ENCODE measurements at regions not wholly inside any gene's neighbourhood (a gene's known extent, or its start where the extent isn't known, plus 50 kb on each side); places are given as distances from the start of the nearest gene placed in this dataset.

GRCh38 chr16:79838496-79839259, 238.1 kb upstream of the MAF start:
- TF ChIP-seq, protein P1, sequence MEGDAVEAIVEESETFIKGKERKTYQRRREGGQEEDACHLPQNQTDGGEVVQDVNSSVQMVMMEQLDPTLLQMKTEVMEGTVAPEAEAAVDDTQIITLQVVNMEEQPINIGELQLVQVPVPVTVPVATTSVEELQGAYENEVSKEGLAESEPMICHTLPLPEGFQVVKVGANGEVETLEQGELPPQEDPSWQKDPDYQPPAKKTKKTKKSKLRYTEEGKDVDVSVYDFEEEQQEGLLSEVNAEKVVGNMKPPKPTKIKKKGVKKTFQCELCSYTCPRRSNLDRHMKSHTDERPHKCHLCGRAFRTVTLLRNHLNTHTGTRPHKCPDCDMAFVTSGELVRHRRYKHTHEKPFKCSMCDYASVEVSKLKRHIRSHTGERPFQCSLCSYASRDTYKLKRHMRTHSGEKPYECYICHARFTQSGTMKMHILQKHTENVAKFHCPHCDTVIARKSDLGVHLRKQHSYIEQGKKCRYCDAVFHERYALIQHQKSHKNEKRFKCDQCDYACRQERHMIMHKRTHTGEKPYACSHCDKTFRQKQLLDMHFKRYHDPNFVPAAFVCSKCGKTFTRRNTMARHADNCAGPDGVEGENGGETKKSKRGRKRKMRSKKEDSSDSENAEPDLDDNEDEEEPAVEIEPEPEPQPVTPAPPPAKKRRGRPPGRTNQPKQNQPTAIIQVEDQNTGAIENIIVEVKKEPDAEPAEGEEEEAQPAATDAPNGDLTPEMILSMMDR (IDR thresholded peaks at IDR 0.05), result no peak
- no peak for TF ChIP-seq ZNF263 (CRISPR knock-in tag; IDR thresholded peaks at IDR 0.05; ENCODE audit: low read depth)
- no peak for TF ChIP-seq JUN (CRISPR knock-in tag; IDR thresholded peaks at IDR 0.05)
- TF ChIP-seq, protein P2, sequence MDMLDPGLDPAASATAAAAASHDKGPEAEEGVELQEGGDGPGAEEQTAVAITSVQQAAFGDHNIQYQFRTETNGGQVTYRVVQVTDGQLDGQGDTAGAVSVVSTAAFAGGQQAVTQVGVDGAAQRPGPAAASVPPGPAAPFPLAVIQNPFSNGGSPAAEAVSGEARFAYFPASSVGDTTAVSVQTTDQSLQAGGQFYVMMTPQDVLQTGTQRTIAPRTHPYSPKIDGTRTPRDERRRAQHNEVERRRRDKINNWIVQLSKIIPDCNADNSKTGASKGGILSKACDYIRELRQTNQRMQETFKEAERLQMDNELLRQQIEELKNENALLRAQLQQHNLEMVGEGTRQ (CRISPR knock-in tag; IDR thresholded peaks at IDR 0.05), result no peak
- no peak for TF ChIP-seq PREB (CRISPR knock-in tag; IDR thresholded peaks at IDR 0.05; ENCODE audit: borderline replicate concordance)
- TF ChIP-seq, protein P3, sequence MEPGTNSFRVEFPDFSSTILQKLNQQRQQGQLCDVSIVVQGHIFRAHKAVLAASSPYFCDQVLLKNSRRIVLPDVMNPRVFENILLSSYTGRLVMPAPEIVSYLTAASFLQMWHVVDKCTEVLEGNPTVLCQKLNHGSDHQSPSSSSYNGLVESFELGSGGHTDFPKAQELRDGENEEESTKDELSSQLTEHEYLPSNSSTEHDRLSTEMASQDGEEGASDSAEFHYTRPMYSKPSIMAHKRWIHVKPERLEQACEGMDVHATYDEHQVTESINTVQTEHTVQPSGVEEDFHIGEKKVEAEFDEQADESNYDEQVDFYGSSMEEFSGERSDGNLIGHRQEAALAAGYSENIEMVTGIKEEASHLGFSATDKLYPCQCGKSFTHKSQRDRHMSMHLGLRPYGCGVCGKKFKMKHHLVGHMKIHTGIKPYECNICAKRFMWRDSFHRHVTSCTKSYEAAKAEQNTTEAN (CRISPR knock-in tag; IDR thresholded peaks at IDR 0.05), result no peak
- no peak for TF ChIP-seq MXD4 (CRISPR knock-in tag; IDR thresholded peaks at IDR 0.05; ENCODE audit: borderline replicate concordance)
- no peak for TF ChIP-seq ESRRA (CRISPR knock-in tag; IDR thresholded peaks at IDR 0.05; ENCODE audit: borderline replicate concordance)
- TF ChIP-seq ETV6 (CRISPR knock-in tag; IDR thresholded peaks at IDR 0.05), result no peak

All from WTC11 (cell line).